ENCODE measurements at regions not wholly inside any gene's neighbourhood (a gene's known extent, or its start where the extent isn't known, plus 50 kb on each side); places are given as distances from the start of the nearest gene placed in this dataset.

DNA sequence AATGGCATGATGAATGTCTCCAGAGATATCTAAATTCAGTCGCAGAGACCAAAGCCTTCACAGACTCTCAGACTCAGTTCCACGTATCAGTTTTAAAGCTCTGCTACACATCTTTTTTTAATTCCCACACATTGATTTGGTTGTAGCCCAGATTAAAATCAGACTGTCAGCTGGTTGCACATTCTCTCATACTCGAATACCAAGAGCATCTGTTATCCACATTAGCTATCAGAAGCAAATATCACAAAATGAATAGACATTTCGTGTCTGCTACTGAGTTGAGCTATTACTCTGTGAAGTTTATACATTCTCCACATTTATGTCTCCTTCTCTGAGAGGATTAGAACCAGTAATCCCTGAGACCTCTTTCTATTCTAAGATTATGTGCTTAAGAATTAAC lies 229.2 kb downstream of the GPAM start:
- no peak for ATAC-seq
- peaks cover 19% of the 10 kb centered on the region for H3K36me3 Mint-ChIP-seq (ENCODE audit: low read depth)
- Histone ChIP-seq H3F3A (replicated peaks; ENCODE audit: low read depth) (no peaks in the 10 kb centered on the region), H3K4me1 (ENCODE audit: insufficient read depth) (no peaks in the 10 kb centered on the region), H4K20me1 (replicated peaks; ENCODE audit: insufficient read depth) (no peaks in the 10 kb centered on the region), H3K4me2 (no peak overlapping the region), H3K4me3 (no peak overlapping the region), H2AFZ (no peak overlapping the region), H3K36me3 (ENCODE audit: insufficient read depth) (no peaks in the 10 kb centered on the region), H3K79me2 (replicated peaks; ENCODE audit: insufficient read depth) (no peaks in the 10 kb centered on the region), H3K27ac (ENCODE audit: low read depth) (no peak overlapping the region), H3K27me3 (ENCODE audit: insufficient read depth) (no peaks in the 10 kb centered on the region), H3K9me2 (ENCODE audit: insufficient read depth) (peaks cover 7% of the 10 kb centered on the region; the same call in 1 of the 2 replicates)
- H3K27me3 Mint-ChIP-seq (ENCODE audit: insufficient read depth, low read depth, poor library complexity) = peaks cover 4% of the 10 kb centered on the region
- H3K9me3 Mint-ChIP-seq = peaks cover 33% of the 10 kb centered on the region
- no peaks in the 10 kb centered on the region for H3K4me1 Mint-ChIP-seq
- TF ChIP-seq ETS1 (IDR thresholded peaks at IDR 0.05) (no peak), REST (IDR thresholded peaks at IDR 0.05; ENCODE audit: unreplicated experiment) (no peak), EZH2phosphoT487 (IDR thresholded peaks at IDR 0.05; ENCODE audit: unreplicated experiment) (no peak), EZH2 (IDR thresholded peaks at IDR 0.05; ENCODE audit: low read depth, unreplicated experiment) (no peak), JUNB (IDR thresholded peaks at IDR 0.05; ENCODE audit: unreplicated experiment) (no peak), POLR2AphosphoS5 (IDR thresholded peaks at IDR 0.05; ENCODE audit: low read depth) (no peak), CTCF (conservative IDR thresholded peaks at IDR 0.05; ENCODE audit: low read depth in 2 of 2) (no peak), ZNF331 (CRISPR knock-in tag; IDR thresholded peaks at IDR 0.05; ENCODE audit: low read depth) (no peak), STAT1 (IDR thresholded peaks at IDR 0.05; ENCODE audit: unreplicated experiment) (no peak), NANOG (IDR thresholded peaks at IDR 0.05; ENCODE audit: borderline replicate concordance) (no peak)
- TF ChIP-seq, protein P1, sequence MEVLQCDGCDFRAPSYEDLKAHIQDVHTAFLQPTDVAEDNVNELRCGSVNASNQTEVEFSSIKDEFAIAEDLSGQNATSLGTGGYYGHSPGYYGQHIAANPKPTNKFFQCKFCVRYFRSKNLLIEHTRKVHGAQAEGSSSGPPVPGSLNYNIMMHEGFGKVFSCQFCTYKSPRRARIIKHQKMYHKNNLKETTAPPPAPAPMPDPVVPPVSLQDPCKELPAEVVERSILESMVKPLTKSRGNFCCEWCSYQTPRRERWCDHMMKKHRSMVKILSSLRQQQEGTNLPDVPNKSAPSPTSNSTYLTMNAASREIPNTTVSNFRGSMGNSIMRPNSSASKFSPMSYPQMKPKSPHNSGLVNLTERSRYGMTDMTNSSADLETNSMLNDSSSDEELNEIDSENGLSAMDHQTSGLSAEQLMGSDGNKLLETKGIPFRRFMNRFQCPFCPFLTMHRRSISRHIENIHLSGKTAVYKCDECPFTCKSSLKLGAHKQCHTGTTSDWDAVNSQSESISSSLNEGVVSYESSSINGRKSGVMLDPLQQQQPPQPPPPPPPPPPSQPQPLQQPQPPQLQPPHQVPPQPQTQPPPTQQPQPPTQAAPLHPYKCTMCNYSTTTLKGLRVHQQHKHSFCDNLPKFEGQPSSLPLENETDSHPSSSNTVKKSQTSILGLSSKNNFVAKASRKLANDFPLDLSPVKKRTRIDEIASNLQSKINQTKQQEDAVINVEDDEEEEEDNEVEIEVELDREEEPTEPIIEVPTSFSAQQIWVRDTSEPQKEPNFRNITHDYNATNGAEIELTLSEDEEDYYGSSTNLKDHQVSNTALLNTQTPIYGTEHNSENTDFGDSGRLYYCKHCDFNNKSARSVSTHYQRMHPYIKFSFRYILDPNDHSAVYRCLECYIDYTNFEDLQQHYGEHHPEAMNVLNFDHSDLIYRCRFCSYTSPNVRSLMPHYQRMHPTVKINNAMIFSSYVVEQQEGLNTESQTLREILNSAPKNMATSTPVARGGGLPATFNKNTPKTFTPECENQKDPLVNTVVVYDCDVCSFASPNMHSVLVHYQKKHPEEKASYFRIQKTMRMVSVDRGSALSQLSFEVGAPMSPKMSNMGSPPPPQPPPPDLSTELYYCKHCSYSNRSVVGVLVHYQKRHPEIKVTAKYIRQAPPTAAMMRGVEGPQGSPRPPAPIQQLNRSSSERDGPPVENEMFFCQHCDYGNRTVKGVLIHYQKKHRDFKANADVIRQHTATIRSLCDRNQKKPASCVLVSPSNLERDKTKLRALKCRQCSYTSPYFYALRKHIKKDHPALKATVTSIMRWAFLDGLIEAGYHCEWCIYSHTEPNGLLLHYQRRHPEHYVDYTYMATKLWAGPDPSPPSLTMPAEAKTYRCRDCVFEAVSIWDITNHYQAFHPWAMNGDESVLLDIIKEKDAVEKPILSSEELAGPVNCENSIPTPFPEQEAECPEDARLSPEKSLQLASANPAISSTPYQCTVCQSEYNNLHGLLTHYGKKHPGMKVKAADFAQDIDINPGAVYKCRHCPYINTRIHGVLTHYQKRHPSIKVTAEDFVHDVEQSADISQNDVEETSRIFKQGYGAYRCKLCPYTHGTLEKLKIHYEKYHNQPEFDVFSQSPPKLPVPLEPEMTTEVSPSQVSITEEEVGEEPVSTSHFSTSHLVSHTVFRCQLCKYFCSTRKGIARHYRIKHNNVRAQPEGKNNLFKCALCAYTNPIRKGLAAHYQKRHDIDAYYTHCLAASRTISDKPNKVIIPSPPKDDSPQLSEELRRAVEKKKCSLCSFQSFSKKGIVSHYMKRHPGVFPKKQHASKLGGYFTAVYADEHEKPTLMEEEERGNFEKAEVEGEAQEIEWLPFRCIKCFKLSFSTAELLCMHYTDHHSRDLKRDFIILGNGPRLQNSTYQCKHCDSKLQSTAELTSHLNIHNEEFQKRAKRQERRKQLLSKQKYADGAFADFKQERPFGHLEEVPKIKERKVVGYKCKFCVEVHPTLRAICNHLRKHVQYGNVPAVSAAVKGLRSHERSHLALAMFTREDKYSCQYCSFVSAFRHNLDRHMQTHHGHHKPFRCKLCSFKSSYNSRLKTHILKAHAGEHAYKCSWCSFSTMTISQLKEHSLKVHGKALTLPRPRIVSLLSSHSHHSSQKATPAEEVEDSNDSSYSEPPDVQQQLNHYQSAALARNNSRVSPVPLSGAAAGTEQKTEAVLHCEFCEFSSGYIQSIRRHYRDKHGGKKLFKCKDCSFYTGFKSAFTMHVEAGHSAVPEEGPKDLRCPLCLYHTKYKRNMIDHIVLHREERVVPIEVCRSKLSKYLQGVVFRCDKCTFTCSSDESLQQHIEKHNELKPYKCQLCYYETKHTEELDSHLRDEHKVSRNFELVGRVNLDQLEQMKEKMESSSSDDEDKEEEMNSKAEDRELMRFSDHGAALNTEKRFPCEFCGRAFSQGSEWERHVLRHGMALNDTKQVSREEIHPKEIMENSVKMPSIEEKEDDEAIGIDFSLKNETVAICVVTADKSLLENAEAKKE (CRISPR knock-in tag; IDR thresholded peaks at IDR 0.05) = no peak
- H3K4me3 Mint-ChIP-seq = no peak overlapping the region
- no peak overlapping the region for H3K27ac Mint-ChIP-seq
- no peak for DNase-seq (ENCODE audit: low spot score)
